ENCODE measurements at regions not wholly inside any gene's neighbourhood (a gene's known extent, or its start where the extent isn't known, plus 50 kb on each side); places are given as distances from the start of the nearest gene placed in this dataset.

- TF ChIP-seq CTCF (IDR thresholded peaks at IDR 0.05; ENCODE audit: low read depth, low read length, poor library complexity, severe bottlenecking) (no peak), EZH2phosphoT487 (IDR thresholded peaks at IDR 0.05; ENCODE audit: borderline replicate concordance, low read length) (no peak)
Observed at GRCh38 chr13:55341891-55342290, 1798.8 kb upstream of the PRR20A start.
